ENCODE measurements at regions not wholly inside any gene's neighbourhood (a gene's known extent, or its start where the extent isn't known, plus 50 kb on each side); places are given as distances from the start of the nearest gene placed in this dataset.

GRCh38 chr7:46115410-46115809 lies 194.3 kb upstream of the IGFBP3 start:
- H3K4me3 Mint-ChIP-seq, result no peak overlapping the region
- no peak for ATAC-seq (ENCODE audit: low read depth in 2 of 2)
- DNase-seq, result no peak
- H3K4me1 ChIP-seq (ENCODE audit: control insufficient read depth, insufficient read depth, low read length, poor library complexity, severe bottlenecking), result no peaks in the 10 kb centered on the region
- no peaks in the 10 kb centered on the region for H3K36me3 Mint-ChIP-seq
- no peaks in the 10 kb centered on the region for H3K27me3 ChIP-seq (ENCODE audit: control insufficient read depth, insufficient read depth, low read length)
- H3K27ac Mint-ChIP-seq, result no peak overlapping the region
- H3K36me3 ChIP-seq (ENCODE audit: control insufficient read depth, insufficient read depth, low read length), result no peaks in the 10 kb centered on the region
- H3K27me3 Mint-ChIP-seq, result no peaks in the 10 kb centered on the region
- H3K9me3 ChIP-seq (ENCODE audit: control insufficient read depth in 2 of 2, low read length in 2 of 2), result no peaks in the 10 kb centered on the region
- no peaks in the 10 kb centered on the region for H3K4me1 Mint-ChIP-seq
- H3K4me3 ChIP-seq (ENCODE audit: low read depth, low read length), result no peak overlapping the region
- H3K27ac ChIP-seq (ENCODE audit: insufficient read depth, low read length, poor library complexity, severe bottlenecking), result no peak overlapping the region
- peaks cover 0 to 4% (median 1%) of the 10 kb centered on the region in 7 donors for H3K9me3 Mint-ChIP-seq

- Histone ChIP-seq H3K36me3 (ENCODE audit: control insufficient read depth, insufficient read depth, low read length) (no peaks in the 10 kb centered on the region), H3K27ac (ENCODE audit: insufficient read depth, low read length, poor library complexity, severe bottlenecking) (no peak overlapping the region), H3K27me3 (ENCODE audit: control insufficient read depth, insufficient read depth, low read length) (no peaks in the 10 kb centered on the region), H3K4me1 (ENCODE audit: control insufficient read depth, insufficient read depth, low read length, poor library complexity, severe bottlenecking) (no peaks in the 10 kb centered on the region), H3K4me3 (ENCODE audit: low read depth, low read length) (no peak overlapping the region), H3K9me3 (ENCODE audit: control insufficient read depth in 2 of 2, low read length in 2 of 2) (no peaks in the 10 kb centered on the region)
- Mint-ChIP-seq H3K36me3 (no peaks in the 10 kb centered on the region), H3K4me3 (no peak overlapping the region), H3K27ac (no peak overlapping the region), H3K4me1 (no peaks in the 10 kb centered on the region), H3K9me3 (peaks cover 0 to 2% (median 0%) of the 10 kb centered on the region in 7 donors), H3K27me3 (no peaks in the 10 kb centered on the region)
- no peak for ATAC-seq (ENCODE audit: low read depth in 2 of 2)
- DNase-seq, result no peak
Observed at GRCh38 chr7:46109437-46109836, 188.4 kb upstream of the IGFBP3 start.

- no peaks in the 10 kb centered on the region for H3K4me1 ChIP-seq (ENCODE audit: control insufficient read depth, insufficient read depth, low read length, poor library complexity, severe bottlenecking)
- H3K36me3 ChIP-seq (ENCODE audit: control insufficient read depth, insufficient read depth, low read length), result no peaks in the 10 kb centered on the region
- no peak overlapping the region for H3K27ac ChIP-seq (ENCODE audit: insufficient read depth, low read length, poor library complexity, severe bottlenecking)
- Mint-ChIP-seq H3K4me1 (no peaks in the 10 kb centered on the region), H3K4me3 (no peak overlapping the region), H3K36me3 (no peaks in the 10 kb centered on the region), H3K27me3 (no peaks in the 10 kb centered on the region), H3K27ac (no peak overlapping the region), H3K9me3 (peaks cover 0 to 2% (median 0%) of the 10 kb centered on the region in 7 donors)
- no peaks in the 10 kb centered on the region for H3K27me3 ChIP-seq (ENCODE audit: control insufficient read depth, insufficient read depth, low read length)
- DNase-seq (no peak), ATAC-seq (ENCODE audit: low read depth in 2 of 2) (no peak)
- H3K4me3 ChIP-seq (ENCODE audit: low read depth, low read length), result no peak overlapping the region
- no peaks in the 10 kb centered on the region for H3K9me3 ChIP-seq (ENCODE audit: control insufficient read depth in 2 of 2, low read length in 2 of 2)
Observed at GRCh38 chr7:46108272-46108671, 187.2 kb upstream of the IGFBP3 start.

- H3K27ac ChIP-seq (ENCODE audit: insufficient read depth, low read length, poor library complexity, severe bottlenecking), result no peak overlapping the region
- no peak overlapping the region for H3K27ac Mint-ChIP-seq
- no peak overlapping the region for H3K4me3 Mint-ChIP-seq
- peaks cover 0 to 2% (median 0%) of the 10 kb centered on the region in 7 donors for H3K9me3 Mint-ChIP-seq
- DNase-seq (no peak), ATAC-seq (ENCODE audit: low read depth in 2 of 2) (no peak)
- no peaks in the 10 kb centered on the region for H3K4me1 Mint-ChIP-seq
- H3K27me3 Mint-ChIP-seq, result no peaks in the 10 kb centered on the region
- no peaks in the 10 kb centered on the region for H3K27me3 ChIP-seq (ENCODE audit: control insufficient read depth, insufficient read depth, low read length)
- no peak overlapping the region for H3K4me3 ChIP-seq (ENCODE audit: low read depth, low read length)
- H3K9me3 ChIP-seq (ENCODE audit: control insufficient read depth in 2 of 2, low read length in 2 of 2), result no peaks in the 10 kb centered on the region
- no peaks in the 10 kb centered on the region for H3K36me3 ChIP-seq (ENCODE audit: control insufficient read depth, insufficient read depth, low read length)
- H3K4me1 ChIP-seq (ENCODE audit: control insufficient read depth, insufficient read depth, low read length, poor library complexity, severe bottlenecking), result no peaks in the 10 kb centered on the region
- no peaks in the 10 kb centered on the region for H3K36me3 Mint-ChIP-seq
Observed at GRCh38 chr7:46107610-46108217, 186.6 kb upstream of the IGFBP3 start.

GRCh38 chr7:46100521-46100920 lies 179.4 kb upstream of the IGFBP3 start:
- ATAC-seq (ENCODE audit: low read depth in 2 of 2), result no peak
- no peaks in the 10 kb centered on the region for H3K4me1 ChIP-seq (ENCODE audit: control insufficient read depth, insufficient read depth, low read length, poor library complexity, severe bottlenecking)
- Mint-ChIP-seq H3K27me3 (no peaks in the 10 kb centered on the region), H3K4me1 (no peaks in the 10 kb centered on the region), H3K4me3 (no peak overlapping the region), H3K27ac (no peak overlapping the region), H3K36me3 (no peaks in the 10 kb centered on the region), H3K9me3 (peaks cover 0 to 10% (median 0%) of the 10 kb centered on the region in 7 donors)
- no peaks in the 10 kb centered on the region for H3K36me3 ChIP-seq (ENCODE audit: control insufficient read depth, insufficient read depth, low read length)
- H3K4me3 ChIP-seq (ENCODE audit: low read depth, low read length), result no peak overlapping the region
- H3K27me3 ChIP-seq (ENCODE audit: control insufficient read depth, insufficient read depth, low read length), result no peaks in the 10 kb centered on the region
- no peak for DNase-seq
- no peak overlapping the region for H3K27ac ChIP-seq (ENCODE audit: insufficient read depth, low read length, poor library complexity, severe bottlenecking)
- H3K9me3 ChIP-seq (ENCODE audit: control insufficient read depth in 2 of 2, low read length in 2 of 2), result no peaks in the 10 kb centered on the region

- no peaks in the 10 kb centered on the region for H3K4me1 ChIP-seq (ENCODE audit: control insufficient read depth, insufficient read depth, low read length, poor library complexity, severe bottlenecking)
- no peaks in the 10 kb centered on the region for H3K36me3 ChIP-seq (ENCODE audit: control insufficient read depth, insufficient read depth, low read length)
- H3K4me3 ChIP-seq (ENCODE audit: low read depth, low read length), result no peak overlapping the region
- Mint-ChIP-seq H3K4me3 (no peak overlapping the region), H3K9me3 (peaks cover 0 to 10% (median 0%) of the 10 kb centered on the region in 7 donors), H3K36me3 (no peaks in the 10 kb centered on the region), H3K4me1 (no peaks in the 10 kb centered on the region), H3K27me3 (no peaks in the 10 kb centered on the region), H3K27ac (no peak overlapping the region)
- no peaks in the 10 kb centered on the region for H3K9me3 ChIP-seq (ENCODE audit: control insufficient read depth in 2 of 2, low read length in 2 of 2)
- H3K27me3 ChIP-seq (ENCODE audit: control insufficient read depth, insufficient read depth, low read length), result no peaks in the 10 kb centered on the region
- no peak for ATAC-seq (ENCODE audit: low read depth in 2 of 2)
- no peak for DNase-seq
- H3K27ac ChIP-seq (ENCODE audit: insufficient read depth, low read length, poor library complexity, severe bottlenecking), result no peak overlapping the region
Observed at GRCh38 chr7:46099076-46099475, 178.0 kb upstream of the IGFBP3 start.

- Mint-ChIP-seq H3K9me3 (peaks cover 2 to 11% (median 7%) of the 10 kb centered on the region in 7 donors), H3K4me1 (no peaks in the 10 kb centered on the region), H3K27ac (no peak overlapping the region), H3K27me3 (no peaks in the 10 kb centered on the region), H3K36me3 (no peaks in the 10 kb centered on the region), H3K4me3 (no peak overlapping the region)
- Histone ChIP-seq H3K36me3 (ENCODE audit: control insufficient read depth, insufficient read depth, low read length) (no peaks in the 10 kb centered on the region), H3K4me3 (ENCODE audit: low read depth, low read length) (no peak overlapping the region), H3K27me3 (ENCODE audit: control insufficient read depth, insufficient read depth, low read length) (no peaks in the 10 kb centered on the region), H3K9me3 (ENCODE audit: control insufficient read depth in 2 of 2, low read length in 2 of 2) (no peaks in the 10 kb centered on the region), H3K4me1 (ENCODE audit: control insufficient read depth, insufficient read depth, low read length, poor library complexity, severe bottlenecking) (no peaks in the 10 kb centered on the region), H3K27ac (ENCODE audit: insufficient read depth, low read length, poor library complexity, severe bottlenecking) (no peak overlapping the region)
- no peak for DNase-seq
- no peak for ATAC-seq (ENCODE audit: low read depth in 2 of 2)
Observed at GRCh38 chr7:46091071-46091470, 170.0 kb upstream of the IGFBP3 start.

- Histone ChIP-seq H3K27me3 (ENCODE audit: control insufficient read depth, insufficient read depth, low read length) (no peaks in the 10 kb centered on the region), H3K4me1 (ENCODE audit: control insufficient read depth, insufficient read depth, low read length, poor library complexity, severe bottlenecking) (no peaks in the 10 kb centered on the region), H3K4me3 (ENCODE audit: low read depth, low read length) (no peak overlapping the region), H3K27ac (ENCODE audit: insufficient read depth, low read length, poor library complexity, severe bottlenecking) (no peak overlapping the region), H3K9me3 (ENCODE audit: control insufficient read depth in 2 of 2, low read length in 2 of 2) (no peaks in the 10 kb centered on the region), H3K36me3 (ENCODE audit: control insufficient read depth, insufficient read depth, low read length) (no peaks in the 10 kb centered on the region)
- H3K27ac Mint-ChIP-seq, result no peak overlapping the region
- H3K9me3 Mint-ChIP-seq, result peaks cover 2 to 11% (median 8%) of the 10 kb centered on the region in 7 donors
- no peaks in the 10 kb centered on the region for H3K27me3 Mint-ChIP-seq
- no peak overlapping the region for H3K4me3 Mint-ChIP-seq
- H3K36me3 Mint-ChIP-seq, result no peaks in the 10 kb centered on the region
- ATAC-seq (ENCODE audit: low read depth in 2 of 2) (no peak), DNase-seq (no peak)
- no peaks in the 10 kb centered on the region for H3K4me1 Mint-ChIP-seq
Observed at GRCh38 chr7:46089281-46089680, 168.2 kb upstream of the IGFBP3 start.
